ENCODE measurements at regions not wholly inside any gene's neighbourhood (a gene's known extent, or its start where the extent isn't known, plus 50 kb on each side); places are given as distances from the start of the nearest gene placed in this dataset.
A peak's percentile ranks its signal among the peaks of the same experiment; 100 is the strongest.

- Histone ChIP-seq H3K4me1 (ENCODE audit: control insufficient read depth, low read depth, low read length) (no peaks in the 10 kb centered on the region), H3K27me3 (ENCODE audit: insufficient read depth, low read length, poor library complexity) (no peaks in the 10 kb centered on the region), H3K23ac (ENCODE audit: low read length) (no peak overlapping the region), H3K18ac (ENCODE audit: low read length) (no peak overlapping the region), H2BK5ac (ENCODE audit: low read length) (no peak overlapping the region), H3K4me2 (ENCODE audit: low read length) (no peak overlapping the region), H3K79me2 (ENCODE audit: control insufficient read depth, insufficient read depth, low read length) (no peaks in the 10 kb centered on the region), H2BK120ac (ENCODE audit: low read depth, low read length) (no peak overlapping the region), H3K4ac (ENCODE audit: low read depth, low read length) (no peak overlapping the region), H4K5ac (ENCODE audit: low read length) (no peak overlapping the region), H3K56ac (ENCODE audit: low read length) (no peak overlapping the region), H2AK5ac (ENCODE audit: low read length) (no peak overlapping the region), H3K4me3 (ENCODE audit: low read length) (no peak overlapping the region), H3K9ac (ENCODE audit: low read length) (no peak overlapping the region), H2BK15ac (replicated peaks; ENCODE audit: low read depth) (no peak overlapping the region), H3K27ac (ENCODE audit: low read depth, low read length) (no peak overlapping the region), H3K79me1 (ENCODE audit: low read length) (no peaks in the 10 kb centered on the region), H4K8ac (ENCODE audit: low read depth, low read length) (no peak overlapping the region), H3K36me3 (ENCODE audit: control insufficient read depth, insufficient read depth, low read length) (no peaks in the 10 kb centered on the region)
- WGBS (ENCODE audit: extremely low coverage, insufficient coverage, low lambda C conversion rate) = no CpG with 5 or more reads among the region's 6 CpGs
- no peak for DNase-seq
These were observed 136.4 kb upstream of the CELF2 start for GRCh38 chr10:10881117-10881813.

- no peaks in the 10 kb centered on the region for H3K27me3 ChIP-seq (ENCODE audit: insufficient read depth, low read length, poor library complexity)
- H3K79me2 ChIP-seq (ENCODE audit: control insufficient read depth, insufficient read depth, low read length) = no peaks in the 10 kb centered on the region
- no peak overlapping the region for H2BK120ac ChIP-seq (ENCODE audit: low read depth, low read length)
- H3K4ac ChIP-seq (ENCODE audit: low read depth, low read length) = no peak overlapping the region
- no peaks in the 10 kb centered on the region for H3K79me1 ChIP-seq (ENCODE audit: low read length)
- no peak overlapping the region for H4K8ac ChIP-seq (ENCODE audit: low read depth, low read length)
- H3K18ac ChIP-seq (ENCODE audit: low read length) = no peak overlapping the region
- no peak overlapping the region for H2AK5ac ChIP-seq (ENCODE audit: low read length)
- no peak overlapping the region for H3K23ac ChIP-seq (ENCODE audit: low read length)
- no peak overlapping the region for H3K4me3 ChIP-seq (ENCODE audit: low read length)
- H3K27ac ChIP-seq (ENCODE audit: low read depth, low read length) = no peak overlapping the region
- no peak overlapping the region for H4K5ac ChIP-seq (ENCODE audit: low read length)
- no peak overlapping the region for H3K56ac ChIP-seq (ENCODE audit: low read length)
- no peak overlapping the region for H3K4me2 ChIP-seq (ENCODE audit: low read length)
- no peak overlapping the region for H3K9ac ChIP-seq (ENCODE audit: low read length)
- no peak overlapping the region for H2BK15ac ChIP-seq (replicated peaks; ENCODE audit: low read depth)
- no peak overlapping the region for H2BK5ac ChIP-seq (ENCODE audit: low read length)
- no peaks in the 10 kb centered on the region for H3K4me1 ChIP-seq (ENCODE audit: control insufficient read depth, low read depth, low read length)
- no peak for DNase-seq
- WGBS (ENCODE audit: extremely low coverage, insufficient coverage, low lambda C conversion rate) = no CpG with 5 or more reads among the region's 1 CpG
- no peaks in the 10 kb centered on the region for H3K36me3 ChIP-seq (ENCODE audit: control insufficient read depth, insufficient read depth, low read length)
These were observed 133.9 kb upstream of the CELF2 start for GRCh38 chr10:10883737-10884136.

GRCh38 chr10:10886861-10887531 is 130.7 kb upstream of the CELF2 start:
- Histone ChIP-seq H3K79me1 (ENCODE audit: low read length) (no peaks in the 10 kb centered on the region), H3K4ac (ENCODE audit: low read depth, low read length) (no peak overlapping the region), H3K23ac (ENCODE audit: low read length) (no peak overlapping the region), H2BK120ac (ENCODE audit: low read depth, low read length) (no peak overlapping the region), H2BK15ac (replicated peaks; ENCODE audit: low read depth) (no peak overlapping the region), H3K27me3 (ENCODE audit: insufficient read depth, low read length, poor library complexity) (no peaks in the 10 kb centered on the region), H3K79me2 (ENCODE audit: control insufficient read depth, insufficient read depth, low read length) (no peaks in the 10 kb centered on the region), H3K18ac (ENCODE audit: low read length) (no peak overlapping the region), H2AK5ac (ENCODE audit: low read length) (no peak overlapping the region), H3K4me2 (ENCODE audit: low read length) (no peak overlapping the region), H3K27ac (ENCODE audit: low read depth, low read length) (no peak overlapping the region), H3K56ac (ENCODE audit: low read length) (no peak overlapping the region), H4K8ac (ENCODE audit: low read depth, low read length) (no peak overlapping the region), H4K5ac (ENCODE audit: low read length) (no peak overlapping the region), H2BK5ac (ENCODE audit: low read length) (no peak overlapping the region), H3K4me3 (ENCODE audit: low read length) (no peak overlapping the region), H3K36me3 (ENCODE audit: control insufficient read depth, insufficient read depth, low read length) (no peaks in the 10 kb centered on the region), H3K4me1 (ENCODE audit: control insufficient read depth, low read depth, low read length) (no peaks in the 10 kb centered on the region), H3K9ac (ENCODE audit: low read length) (no peak overlapping the region)
- peak; percentile 45 for DNase-seq
- no CpG with 5 or more reads among the region's 9 CpGs for WGBS (ENCODE audit: extremely low coverage, insufficient coverage, low lambda C conversion rate)

- Histone ChIP-seq H3K4me3 (ENCODE audit: low read length) (no peak overlapping the region), H3K18ac (ENCODE audit: low read length) (no peak overlapping the region), H3K27ac (ENCODE audit: low read depth, low read length) (no peak overlapping the region), H4K8ac (ENCODE audit: low read depth, low read length) (no peak overlapping the region), H3K36me3 (ENCODE audit: control insufficient read depth, insufficient read depth, low read length) (no peaks in the 10 kb centered on the region), H3K27me3 (ENCODE audit: insufficient read depth, low read length, poor library complexity) (no peaks in the 10 kb centered on the region), H3K23ac (ENCODE audit: low read length) (no peak overlapping the region), H3K79me2 (ENCODE audit: control insufficient read depth, insufficient read depth, low read length) (no peaks in the 10 kb centered on the region), H3K56ac (ENCODE audit: low read length) (no peak overlapping the region), H4K5ac (ENCODE audit: low read length) (no peak overlapping the region), H2BK5ac (ENCODE audit: low read length) (no peak overlapping the region), H3K79me1 (ENCODE audit: low read length) (no peaks in the 10 kb centered on the region), H3K4ac (ENCODE audit: low read depth, low read length) (no peak overlapping the region), H2BK120ac (ENCODE audit: low read depth, low read length) (no peak overlapping the region), H3K4me2 (ENCODE audit: low read length) (no peak overlapping the region), H2AK5ac (ENCODE audit: low read length) (no peak overlapping the region), H2BK15ac (replicated peaks; ENCODE audit: low read depth) (no peak overlapping the region), H3K9ac (ENCODE audit: low read length) (no peak overlapping the region), H3K4me1 (ENCODE audit: control insufficient read depth, low read depth, low read length) (no peaks in the 10 kb centered on the region)
- DNase-seq = peak; percentile 14
- WGBS (ENCODE audit: extremely low coverage, insufficient coverage, low lambda C conversion rate) = no CpG with 5 or more reads among the region's 10 CpGs
These were observed 126.3 kb upstream of the CELF2 start for GRCh38 chr10:10891124-10892082.

GRCh38 chr10:10892290-10892875 is 125.3 kb upstream of the CELF2 start:
- no peaks in the 10 kb centered on the region for H3K4me1 ChIP-seq (ENCODE audit: control insufficient read depth, low read depth, low read length)
- no peak overlapping the region for H2BK120ac ChIP-seq (ENCODE audit: low read depth, low read length)
- H2AK5ac ChIP-seq (ENCODE audit: low read length) = no peak overlapping the region
- no peak overlapping the region for H3K4ac ChIP-seq (ENCODE audit: low read depth, low read length)
- WGBS (ENCODE audit: extremely low coverage, insufficient coverage, low lambda C conversion rate) = no CpG with 5 or more reads among the region's 3 CpGs
- no peaks in the 10 kb centered on the region for H3K79me2 ChIP-seq (ENCODE audit: control insufficient read depth, insufficient read depth, low read length)
- H3K56ac ChIP-seq (ENCODE audit: low read length) = no peak overlapping the region
- no peaks in the 10 kb centered on the region for H3K79me1 ChIP-seq (ENCODE audit: low read length)
- no peak overlapping the region for H3K9ac ChIP-seq (ENCODE audit: low read length)
- no peak overlapping the region for H2BK5ac ChIP-seq (ENCODE audit: low read length)
- H4K8ac ChIP-seq (ENCODE audit: low read depth, low read length) = no peak overlapping the region
- no peak overlapping the region for H3K4me2 ChIP-seq (ENCODE audit: low read length)
- no peak overlapping the region for H3K4me3 ChIP-seq (ENCODE audit: low read length)
- H4K5ac ChIP-seq (ENCODE audit: low read length) = no peak overlapping the region
- no peak overlapping the region for H2BK15ac ChIP-seq (replicated peaks; ENCODE audit: low read depth)
- H3K23ac ChIP-seq (ENCODE audit: low read length) = no peak overlapping the region
- H3K36me3 ChIP-seq (ENCODE audit: control insufficient read depth, insufficient read depth, low read length) = no peaks in the 10 kb centered on the region
- H3K27me3 ChIP-seq (ENCODE audit: insufficient read depth, low read length, poor library complexity) = no peaks in the 10 kb centered on the region
- no peak for DNase-seq
- no peak overlapping the region for H3K27ac ChIP-seq (ENCODE audit: low read depth, low read length)
- no peak overlapping the region for H3K18ac ChIP-seq (ENCODE audit: low read length)

Measured in mesendoderm (in vitro differentiated cells).